PC-3 (cell line): ENCODE measurements at regions not wholly inside any gene's neighbourhood (a gene's known extent, or its start where the extent isn't known, plus 50 kb on each side); places are given as distances from the start of the nearest gene placed in this dataset.
A peak's percentile ranks its signal among the peaks of the same experiment; 100 is the strongest.

Experiments used
- ATAC-seq: fragments of 200-7000 bp; cut with Tn5 transposase; 2 replicates; pipeline ENCODE4 v1.9.1; 2020; ENCODE audit warnings: mild to moderate bottlenecking, moderate library complexity
- BruUV-seq: library from RNA; stranded (reverse); fragments of 400-500 nt; replicated peaks from 2 replicates; lab custom pipeline; 2021; lab: Mats Ljungman, UMichigan
- CTCF ChIA-PET: fragments of 300-600 bp; sonication (Branson Sonifier 250); formaldehyde crosslinking; loops from one replicate; lab custom pipeline; 2022; ENCODE audit warnings: antibody characterized with exemption; lab: Charles Lee
- POLR2A ChIA-PET: fragments of 300-600 bp; sonication (Branson Sonifier 250); formaldehyde crosslinking; loops from one replicate; lab custom pipeline; 2022; ENCODE audit warnings: antibody characterized with exemption; ENCODE audit not compliant: unreplicated experiment; lab: Charles Lee
- DNase-seq: peaks from one replicate; pipeline ENCODE4 v3.0.0-alpha.2; 2015
- H2AFZ ChIP-seq: fragments of 300-600 bp; sonication (generic); 2 replicates; pipeline ENCODE4 v1.6.0; 2016; ENCODE audit warnings: antibody characterized with exemption, low read length
- H3F3A ChIP-seq: fragments of 300-600 bp; sonication (generic); one replicate; pipeline ENCODE4 v1.6.0; 2017; ENCODE audit warnings: antibody characterized with exemption, low read length, control low read depth, mild to moderate bottlenecking; ENCODE audit not compliant: unreplicated experiment
- H3K27ac ChIP-seq: fragments of 300-600 bp; sonication (generic); 2 replicates; pipeline ENCODE4 v1.5.1; 2016; ENCODE audit warnings: mild to moderate bottlenecking, low read length
- H3K27me3 ChIP-seq: fragments of 300-600 bp; sonication (generic); 2 replicates; pipeline ENCODE4 v1.6.1; 2016; ENCODE audit warnings: low read length, mixed read lengths
- H3K36me3 ChIP-seq: fragments of 300-600 bp; sonication (generic); 2 replicates; pipeline ENCODE4 v1.6.1; 2016; ENCODE audit warnings: low read depth, mixed run types, low read length, mixed read lengths
- H3K4me1 ChIP-seq: fragments of 300-600 bp; sonication (generic); 2 replicates; pipeline ENCODE4 v1.5.1; 2016; ENCODE audit warnings: low read length; ENCODE audit not compliant: insufficient read depth
- H3K4me2 ChIP-seq: fragments of 300-600 bp; sonication (generic); 2 replicates; pipeline ENCODE4 v1.6.0; 2016; ENCODE audit warnings: low read length
- H3K4me3 ChIP-seq: fragments of 300-600 bp; sonication (generic); 2 replicates; pipeline ENCODE4 v1.5.1; 2016; ENCODE audit warnings: mild to moderate bottlenecking, low read length, mixed read lengths
- H3K79me2 ChIP-seq: fragments of 300-600 bp; sonication (generic); 2 replicates; pipeline ENCODE4 v1.6.1; 2017; ENCODE audit warnings: low read length, mixed read lengths
- H3K9ac ChIP-seq: fragments of 300-600 bp; sonication (generic); 2 replicates; pipeline ENCODE4 v1.6.0; 2016; ENCODE audit warnings: mild to moderate bottlenecking, low read length
- H3K9me2 ChIP-seq: fragments of 300-600 bp; sonication (generic); replicated peaks from 2 replicates; pipeline ENCODE4 v1.6.1; 2016; ENCODE audit warnings: mixed run types, low read length, mixed read lengths
- H3K9me3 ChIP-seq: fragments of 300-600 bp; sonication (generic); 2 replicates; pipeline ENCODE4 v1.6.1; 2016; ENCODE audit warnings: low read length, mixed read lengths
- H4K20me1 ChIP-seq: fragments of 300-600 bp; sonication (generic); 2 replicates; pipeline ENCODE4 v1.6.1; 2016; ENCODE audit warnings: low read length, mixed read lengths
- EZH2 ChIP-seq: fragments of 300-600 bp; sonication (generic); IDR thresholded peaks from one replicate; pipeline ENCODE4 v1.6.1; 2017; ENCODE audit warnings: antibody characterized with exemption, mild to moderate bottlenecking, low read length; ENCODE audit not compliant: unreplicated experiment
- EZH2phosphoT487 ChIP-seq: fragments of 300-600 bp; sonication (generic); IDR thresholded peaks from 2 replicates; pipeline ENCODE4 v1.6.1; 2018; ENCODE audit warnings: mild to moderate bottlenecking, antibody characterized with exemption, low read length, borderline replicate concordance
- intact Hi-C: fragments of 100-400 bp; cut with micrococcal nuclease; formaldehyde crosslinking; loops from 2 replicates; pipeline ENCODE4 v1.9.0; 2023
- TF ChIP-seq, protein P1 (sequence below): fragments of 300-600 bp; sonication (generic); conservative IDR thresholded peaks from 2 replicates; pipeline ENCODE4 v1.5.1; 2017; ENCODE audit warnings: antibody characterized with exemption, low read depth, mild to moderate bottlenecking, low read length

DNA sequence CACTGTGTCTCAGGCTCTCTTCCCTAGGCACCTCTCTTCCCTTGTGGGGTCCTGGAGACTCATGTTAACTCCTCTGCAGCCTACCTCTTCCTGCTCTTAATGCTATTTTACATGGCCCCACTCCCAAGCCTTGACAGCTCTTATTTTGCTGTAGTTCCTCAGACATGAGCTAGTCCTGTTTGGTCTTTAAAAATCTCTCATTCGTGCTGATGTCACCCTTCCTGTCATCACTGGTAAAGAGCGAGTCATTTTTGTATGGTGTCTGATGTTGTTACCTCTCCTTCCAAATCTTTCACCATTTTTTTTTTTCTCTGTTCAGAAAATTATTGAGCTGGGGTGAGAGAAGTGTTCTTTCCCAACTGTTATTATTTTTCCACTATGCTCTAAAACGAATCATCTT, 84.8 kb upstream of the ZBED5 start:
- BruUV-seq, result no TSS peak
- no peak overlapping the region for H2AFZ ChIP-seq
- no peak overlapping the region for H3K9ac ChIP-seq
- ATAC-seq (no peak), DNase-seq (peak; percentile 10)
- no peak for TF ChIP-seq EZH2
- no peak for TF ChIP-seq EZH2phosphoT487
- TF ChIP-seq, protein P1, sequence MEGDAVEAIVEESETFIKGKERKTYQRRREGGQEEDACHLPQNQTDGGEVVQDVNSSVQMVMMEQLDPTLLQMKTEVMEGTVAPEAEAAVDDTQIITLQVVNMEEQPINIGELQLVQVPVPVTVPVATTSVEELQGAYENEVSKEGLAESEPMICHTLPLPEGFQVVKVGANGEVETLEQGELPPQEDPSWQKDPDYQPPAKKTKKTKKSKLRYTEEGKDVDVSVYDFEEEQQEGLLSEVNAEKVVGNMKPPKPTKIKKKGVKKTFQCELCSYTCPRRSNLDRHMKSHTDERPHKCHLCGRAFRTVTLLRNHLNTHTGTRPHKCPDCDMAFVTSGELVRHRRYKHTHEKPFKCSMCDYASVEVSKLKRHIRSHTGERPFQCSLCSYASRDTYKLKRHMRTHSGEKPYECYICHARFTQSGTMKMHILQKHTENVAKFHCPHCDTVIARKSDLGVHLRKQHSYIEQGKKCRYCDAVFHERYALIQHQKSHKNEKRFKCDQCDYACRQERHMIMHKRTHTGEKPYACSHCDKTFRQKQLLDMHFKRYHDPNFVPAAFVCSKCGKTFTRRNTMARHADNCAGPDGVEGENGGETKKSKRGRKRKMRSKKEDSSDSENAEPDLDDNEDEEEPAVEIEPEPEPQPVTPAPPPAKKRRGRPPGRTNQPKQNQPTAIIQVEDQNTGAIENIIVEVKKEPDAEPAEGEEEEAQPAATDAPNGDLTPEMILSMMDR, result no peak
- POLR2A ChIA-PET, result interaction anchor here (0.6 kb wide), 1 partner anchor 15 kb away, joined by 4 read pairs; no protein-coding TSS in a partner anchor
- no peaks in the 10 kb centered on the region for H3K79me2 ChIP-seq
- no peaks in the 10 kb centered on the region for H3K36me3 ChIP-seq
- intact Hi-C loops, result no loop called here
- no peaks in the 10 kb centered on the region for H3K27me3 ChIP-seq
- H3K27ac ChIP-seq, result no peak overlapping the region
- no peaks in the 10 kb centered on the region for H3K9me2 ChIP-seq
- no peaks in the 10 kb centered on the region for H3K4me1 ChIP-seq
- no peaks in the 10 kb centered on the region for H4K20me1 ChIP-seq
- no peak overlapping the region for H3K4me3 ChIP-seq
- no peak overlapping the region for H3K4me2 ChIP-seq
- H3K9me3 ChIP-seq, result no peaks in the 10 kb centered on the region
- CTCF ChIA-PET, result interaction anchor here (0.6 to 1.0 kb wide), 3 partner anchors 9 to 134 kb away, joined by 4 to 6 read pairs (median 6); partner anchors contain the start of gene EIF4G2
- no peaks in the 10 kb centered on the region for H3F3A ChIP-seq

DNA sequence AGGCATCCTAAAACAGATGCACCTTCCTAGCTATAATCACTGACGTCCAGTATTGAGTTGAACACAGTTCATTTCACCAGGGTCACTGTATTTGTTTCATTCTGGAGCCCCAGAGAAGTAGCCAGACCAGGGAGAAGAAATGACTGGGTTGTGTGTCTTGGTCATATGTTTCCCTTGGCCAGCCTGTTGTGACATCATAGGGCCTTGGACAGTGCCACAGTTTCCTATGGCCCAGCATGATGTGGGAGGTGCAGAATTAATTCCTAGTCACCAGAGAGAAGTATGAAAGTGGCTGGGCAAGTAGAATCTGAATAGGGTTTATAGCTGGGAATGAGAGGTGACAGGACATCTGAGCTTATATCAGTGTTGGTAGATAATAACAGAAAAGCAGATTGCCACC, 84.0 kb upstream of the ZBED5 start:
- Histone ChIP-seq H3F3A (no peaks in the 10 kb centered on the region), H3K27me3 (no peaks in the 10 kb centered on the region), H4K20me1 (no peaks in the 10 kb centered on the region), H3K4me3 (no peak overlapping the region), H2AFZ (no peak overlapping the region), H3K4me2 (no peak overlapping the region), H3K9me2 (no peaks in the 10 kb centered on the region), H3K36me3 (no peaks in the 10 kb centered on the region), H3K9me3 (no peaks in the 10 kb centered on the region), H3K9ac (no peak overlapping the region), H3K79me2 (no peaks in the 10 kb centered on the region), H3K4me1 (no peaks in the 10 kb centered on the region), H3K27ac (no peak overlapping the region)
- ATAC-seq, result no peak
- no peak for DNase-seq
- TF ChIP-seq EZH2phosphoT487 (no peak), EZH2 (no peak)
- TF ChIP-seq, protein P1, result no peak
- no TSS peak for BruUV-seq
- ChIA-PET POLR2A (no interaction called here), CTCF (interaction anchor here (0.7 to 1.0 kb wide), 2 partner anchors 8 to 239 kb away, joined by 3 to 6 read pairs; no protein-coding TSS in a partner anchor)
- intact Hi-C loops, result no loop called here

DNA sequence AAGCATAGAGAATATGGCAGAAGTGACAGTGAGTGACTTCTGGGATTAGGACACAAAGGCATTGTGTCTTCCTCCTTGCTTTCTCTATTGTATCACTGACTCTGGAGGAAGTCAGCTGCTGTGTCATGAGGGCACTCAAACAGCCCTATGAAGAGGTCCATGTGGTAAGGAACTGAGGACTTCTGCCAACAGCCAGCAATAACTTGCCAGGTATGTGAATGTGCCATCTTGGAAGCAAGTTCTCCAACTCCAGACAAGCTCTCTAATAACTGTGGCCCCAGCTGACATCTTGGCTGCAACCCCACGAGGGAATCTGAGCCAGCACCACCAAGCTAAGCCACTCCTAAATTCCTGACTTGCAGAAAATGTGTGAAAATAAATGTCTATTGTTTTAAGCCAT, 83.6 kb upstream of the ZBED5 start:
- intact Hi-C loops, result no loop called here
- Histone ChIP-seq H3K4me3 (no peak overlapping the region), H3K9me3 (no peaks in the 10 kb centered on the region), H3K9ac (no peak overlapping the region), H3K36me3 (no peaks in the 10 kb centered on the region), H2AFZ (no peak overlapping the region), H3K27me3 (no peaks in the 10 kb centered on the region), H3K27ac (no peak overlapping the region), H3K9me2 (no peaks in the 10 kb centered on the region), H3K79me2 (no peaks in the 10 kb centered on the region), H3K4me2 (no peak overlapping the region), H3K4me1 (no peaks in the 10 kb centered on the region), H3F3A (no peaks in the 10 kb centered on the region), H4K20me1 (no peaks in the 10 kb centered on the region)
- TF ChIP-seq, protein P1, result no peak
- TF ChIP-seq EZH2phosphoT487 (no peak), EZH2 (no peak)
- ChIA-PET CTCF (no interaction called here), POLR2A (no interaction called here)
- ATAC-seq (no peak), DNase-seq (no peak)
- BruUV-seq, result no TSS peak
